DOHH2 (cell line): ENCODE measurements at regions not wholly inside any gene's neighbourhood (a gene's known extent, or its start where the extent isn't known, plus 50 kb on each side); places are given as distances from the start of the nearest gene placed in this dataset.

Source experiments
- CTCF ChIP-seq: fragments of 200-600 bp; sonication (generic); IDR thresholded peaks from one replicate; pipeline ENCODE4 v1.5.1; 2014; ENCODE audit warnings: antibody characterized with exemption, mild to moderate bottlenecking, low read depth, low read length; ENCODE audit not compliant: poor library complexity, severe bottlenecking
- EZH2phosphoT487 ChIP-seq: fragments of 200-600 bp; sonication (generic); IDR thresholded peaks from 2 replicates; pipeline ENCODE4 v1.6.1; 2017; ENCODE audit warnings: borderline replicate concordance, mild to moderate bottlenecking, antibody characterized with exemption, low read length, moderate library complexity, mixed read lengths

DNA sequence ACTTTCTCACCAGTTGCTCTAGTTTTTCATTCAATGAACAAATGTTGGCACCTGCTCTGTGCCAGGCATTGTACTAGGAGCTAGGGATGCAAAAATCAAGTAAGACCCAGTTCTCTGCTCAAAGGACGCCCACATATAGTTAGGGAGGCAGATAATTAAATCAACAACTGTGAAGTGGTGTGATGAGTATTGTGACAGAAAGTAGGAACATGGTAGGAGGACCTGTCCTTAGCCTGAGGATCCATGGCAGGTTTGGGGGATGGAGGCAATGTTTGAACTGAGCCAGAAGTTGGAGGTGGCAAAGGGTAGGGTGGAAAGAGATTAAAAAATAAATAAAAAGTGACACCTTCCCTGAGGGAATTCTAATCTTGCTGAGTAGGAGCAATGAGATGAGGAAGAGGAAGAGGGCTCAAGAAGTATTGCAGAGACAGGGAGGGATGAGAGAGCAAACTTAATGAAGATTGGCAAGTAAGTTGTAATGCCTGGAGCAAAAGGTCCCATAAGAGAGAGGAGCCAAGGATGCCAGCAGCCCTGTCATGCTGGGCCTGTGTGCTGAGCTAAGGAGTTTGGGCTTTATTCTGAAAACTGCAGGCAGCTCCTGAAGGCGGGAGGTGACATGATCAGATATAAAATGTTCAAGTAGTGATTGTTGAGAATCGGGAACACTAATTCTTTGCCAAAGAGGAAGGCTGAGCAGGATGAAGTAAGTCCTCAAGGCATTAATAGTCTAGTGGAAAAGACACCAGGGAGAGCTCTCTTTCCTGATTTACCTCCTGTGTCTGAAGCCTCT is 184.3 kb upstream of the PPP2R3A start:
- no peak for TF ChIP-seq CTCF
- no peak for TF ChIP-seq EZH2phosphoT487
